NB4 (cell line): ENCODE measurements at regions not wholly inside any gene's neighbourhood (a gene's known extent, or its start where the extent isn't known, plus 50 kb on each side); places are given as distances from the start of the nearest gene placed in this dataset.

ENCODE experiments used
- DNase-seq: peaks from one replicate; pipeline ENCODE4 v3.0.0; 2010; ENCODE audit warnings: low read depth
- H3K4me3 ChIP-seq: one replicate; pipeline ENCODE4 v1.5.1; 2011; ENCODE audit warnings: mild to moderate bottlenecking, low read depth, low read length, moderate library complexity
- MYC ChIP-seq: IDR thresholded peaks from 2 replicates; pipeline ENCODE4 v1.6.1; 2011; ENCODE audit warnings: low read depth, low read length
- POLR2A ChIP-seq: IDR thresholded peaks from 2 replicates; pipeline ENCODE4 v1.6.1; 2011; ENCODE audit warnings: mild to moderate bottlenecking; ENCODE audit not compliant: insufficient read length; ENCODE audit errors: extremely low read depth
- TF ChIP-seq, protein P1 (sequence below): IDR thresholded peaks from 2 replicates; pipeline ENCODE4 v1.6.1; 2011; ENCODE audit warnings: low read depth, low read length
- TF ChIP-seq, protein P2 (sequence below): IDR thresholded peaks from one replicate; pipeline ENCODE4 v1.5.1; 2012; ENCODE audit warnings: low read depth, low read length

DNA sequence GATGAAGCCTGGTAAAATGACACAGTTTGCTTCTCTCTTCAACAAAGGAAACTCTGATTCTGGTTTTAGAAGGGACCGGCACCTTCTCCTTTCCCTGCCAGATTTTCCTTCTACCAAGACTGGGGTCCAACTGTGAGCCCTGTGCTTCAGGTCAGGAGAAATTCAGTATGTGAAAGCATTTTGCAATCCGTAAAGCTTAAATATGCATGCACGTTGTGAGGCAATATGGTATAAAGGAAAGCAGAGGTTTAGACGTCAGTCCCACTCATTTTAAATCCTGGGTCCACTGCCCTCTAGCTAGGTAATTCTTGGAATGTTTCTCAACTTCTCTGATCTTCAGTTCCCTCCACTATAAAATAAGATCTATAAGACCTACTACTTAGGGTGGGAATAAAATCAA lies 359.0 kb upstream of the NPSR1 start:
- DNase-seq = no peak
- TF ChIP-seq POLR2A = no peak
- no peak for TF ChIP-seq MYC
- TF ChIP-seq, protein P1, sequence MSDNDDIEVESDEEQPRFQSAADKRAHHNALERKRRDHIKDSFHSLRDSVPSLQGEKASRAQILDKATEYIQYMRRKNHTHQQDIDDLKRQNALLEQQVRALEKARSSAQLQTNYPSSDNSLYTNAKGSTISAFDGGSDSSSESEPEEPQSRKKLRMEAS = no peak

DNA sequence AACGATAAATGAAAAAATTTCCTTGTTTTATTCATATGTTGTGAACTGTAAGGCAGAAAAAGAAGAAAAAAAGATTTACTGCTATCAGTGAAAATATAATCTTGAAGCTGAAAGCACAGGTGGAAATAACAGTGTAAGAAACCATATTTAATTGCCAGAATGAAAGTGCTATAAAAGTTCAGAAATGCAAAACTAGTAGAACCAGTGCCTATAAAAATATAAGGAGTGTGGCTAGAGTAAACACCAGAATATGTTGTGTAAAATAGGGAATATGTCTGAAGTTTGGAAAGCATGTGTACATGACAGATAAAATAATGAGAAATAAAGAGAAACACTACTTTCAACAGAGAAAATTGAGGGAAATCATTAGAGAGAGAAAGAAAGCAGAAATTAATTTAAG lies 350.5 kb upstream of the NPSR1 start:
- H3K4me3 ChIP-seq = no peak overlapping the region
- TF ChIP-seq, protein P2, sequence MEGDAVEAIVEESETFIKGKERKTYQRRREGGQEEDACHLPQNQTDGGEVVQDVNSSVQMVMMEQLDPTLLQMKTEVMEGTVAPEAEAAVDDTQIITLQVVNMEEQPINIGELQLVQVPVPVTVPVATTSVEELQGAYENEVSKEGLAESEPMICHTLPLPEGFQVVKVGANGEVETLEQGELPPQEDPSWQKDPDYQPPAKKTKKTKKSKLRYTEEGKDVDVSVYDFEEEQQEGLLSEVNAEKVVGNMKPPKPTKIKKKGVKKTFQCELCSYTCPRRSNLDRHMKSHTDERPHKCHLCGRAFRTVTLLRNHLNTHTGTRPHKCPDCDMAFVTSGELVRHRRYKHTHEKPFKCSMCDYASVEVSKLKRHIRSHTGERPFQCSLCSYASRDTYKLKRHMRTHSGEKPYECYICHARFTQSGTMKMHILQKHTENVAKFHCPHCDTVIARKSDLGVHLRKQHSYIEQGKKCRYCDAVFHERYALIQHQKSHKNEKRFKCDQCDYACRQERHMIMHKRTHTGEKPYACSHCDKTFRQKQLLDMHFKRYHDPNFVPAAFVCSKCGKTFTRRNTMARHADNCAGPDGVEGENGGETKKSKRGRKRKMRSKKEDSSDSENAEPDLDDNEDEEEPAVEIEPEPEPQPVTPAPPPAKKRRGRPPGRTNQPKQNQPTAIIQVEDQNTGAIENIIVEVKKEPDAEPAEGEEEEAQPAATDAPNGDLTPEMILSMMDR = no peak
- no peak for TF ChIP-seq MYC
- TF ChIP-seq, protein P1 = no peak
- no peak for TF ChIP-seq POLR2A
- DNase-seq = no peak

More for the DNA sequence above, 359.0 kb upstream of the NPSR1 start:
- H3K4me3 ChIP-seq = no peak overlapping the region

DNA sequence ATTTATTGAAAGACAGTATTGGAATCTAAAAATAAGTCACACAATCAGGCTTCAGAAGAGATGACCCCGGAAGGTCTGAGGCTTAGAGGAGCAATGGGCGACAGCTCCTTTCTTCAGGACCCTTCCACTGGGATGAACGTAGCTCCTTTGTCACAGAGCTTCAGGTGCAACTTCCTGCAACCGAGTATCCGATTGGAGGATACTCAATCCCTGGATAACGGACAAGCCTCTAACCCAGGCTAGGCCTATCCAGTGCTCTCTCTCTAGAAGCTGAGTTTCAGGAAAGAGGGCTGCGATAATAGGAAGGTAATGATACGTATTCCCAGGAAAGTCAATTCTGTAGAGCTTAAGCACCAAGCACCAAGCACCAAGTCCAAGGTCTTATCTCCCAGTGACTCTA lies 349.4 kb upstream of the NPSR1 start:
- no peak for DNase-seq
- TF ChIP-seq POLR2A (no peak), MYC (no peak)
- TF ChIP-seq, protein P2 = no peak
- TF ChIP-seq, protein P1 = no peak
- H3K4me3 ChIP-seq = no peak overlapping the region

DNA sequence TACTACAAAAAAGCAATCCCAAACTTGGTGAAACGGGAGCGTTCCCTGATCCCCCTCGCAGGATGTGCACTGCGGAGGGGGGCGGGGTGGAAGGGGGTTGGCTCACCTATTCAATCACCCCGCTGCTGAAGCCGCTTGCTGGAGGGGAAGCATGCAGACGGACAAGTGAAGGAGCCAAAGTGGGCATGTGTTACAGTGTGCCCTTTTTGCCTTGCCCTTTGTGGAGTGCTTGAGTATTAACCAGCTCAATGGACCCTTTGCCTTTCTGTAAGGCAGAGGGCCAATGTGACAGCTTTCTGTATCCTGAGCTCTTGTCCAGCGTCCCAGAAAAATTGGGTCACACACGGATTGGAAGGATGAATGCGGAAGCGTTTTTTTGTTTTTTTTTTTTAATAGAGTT lies 348.9 kb upstream of the NPSR1 start:
- no peak for DNase-seq

DNA sequence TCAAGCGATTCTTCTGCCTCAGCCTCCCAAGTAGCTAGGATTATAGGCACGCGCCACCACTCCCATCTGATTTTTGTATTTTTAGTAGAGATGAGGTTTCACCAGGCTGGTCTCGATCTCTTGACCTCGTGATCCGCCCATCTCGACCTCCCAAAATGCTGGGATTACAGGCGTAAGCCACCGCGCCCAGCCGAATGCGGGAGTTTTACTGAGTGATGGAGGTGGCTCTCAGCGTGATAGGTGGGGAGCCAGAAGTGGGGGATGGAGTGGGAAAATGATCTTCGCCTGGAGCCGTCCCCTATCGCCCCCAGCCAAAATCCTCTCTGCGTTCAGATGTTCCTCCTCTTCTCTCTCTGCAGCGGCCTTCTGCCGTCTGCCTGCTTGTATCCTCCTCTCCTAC lies 348.4 kb upstream of the NPSR1 start:
- no peak for DNase-seq
- H3K4me3 ChIP-seq = no peak overlapping the region
- TF ChIP-seq, protein P2 = no peak
- TF ChIP-seq MYC (no peak), POLR2A (no peak)
- TF ChIP-seq, protein P1 = no peak

More for the DNA sequence above, 348.9 kb upstream of the NPSR1 start:
- TF ChIP-seq, protein P1 = no peak
- TF ChIP-seq, protein P2 = no peak
- TF ChIP-seq MYC (no peak), POLR2A (no peak)
- no peak overlapping the region for H3K4me3 ChIP-seq

DNA sequence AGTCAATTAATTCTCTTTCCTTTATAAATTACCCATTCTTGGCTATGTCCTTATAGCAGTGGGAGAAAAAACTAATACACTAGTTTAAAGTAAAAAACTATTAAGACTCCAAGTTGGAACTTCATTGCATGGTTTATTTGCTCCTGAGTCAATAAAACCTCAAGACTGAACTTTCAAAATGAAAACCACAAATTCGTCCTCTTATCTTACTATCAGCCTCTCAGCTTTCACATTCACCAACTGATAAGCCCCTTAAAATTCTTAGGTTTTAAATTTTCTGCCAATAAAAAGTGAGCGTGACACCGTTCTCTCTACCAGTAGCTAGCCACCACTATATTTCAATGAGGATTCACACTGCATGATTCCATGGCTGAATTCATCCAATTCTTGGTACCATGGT lies 346.4 kb upstream of the NPSR1 start:
- no peak for DNase-seq

More for the DNA sequence above, 346.4 kb upstream of the NPSR1 start:
- no peak for TF ChIP-seq POLR2A
- TF ChIP-seq, protein P2 = no peak
- TF ChIP-seq, protein P1 = no peak
- TF ChIP-seq MYC = no peak
- no peak overlapping the region for H3K4me3 ChIP-seq
